ENCODE measurements at regions not wholly inside any gene's neighbourhood (a gene's known extent, or its start where the extent isn't known, plus 50 kb on each side); places are given as distances from the start of the nearest gene placed in this dataset.

GRCh38 chr20:55783381-55783780 is 221.9 kb downstream of the CBLN4 start:
- H3K9me3 ChIP-seq (ENCODE audit: control extremely low read depth in 1 of 3, control insufficient read depth in 2 of 3, insufficient read depth in 1 of 3, low read length in 2 of 3), result peaks cover 0 to 2% (median 0%) of the 10 kb centered on the region in 3 donors
- H2AFZ ChIP-seq (ENCODE audit: insufficient read depth, low read depth, low read length, poor library complexity, severe bottlenecking), result no peak overlapping the region
- no peaks in the 10 kb centered on the region for H3K79me2 ChIP-seq (ENCODE audit: control insufficient read depth, insufficient read depth, low read length)
- H3K9ac ChIP-seq (ENCODE audit: low read length), result no peak overlapping the region
- no peak for TF ChIP-seq EZH2 (IDR thresholded peaks at IDR 0.05; ENCODE audit: borderline replicate concordance, insufficient read depth, low read depth, low read length, poor library complexity, severe bottlenecking)
- TF ChIP-seq, protein P1, sequence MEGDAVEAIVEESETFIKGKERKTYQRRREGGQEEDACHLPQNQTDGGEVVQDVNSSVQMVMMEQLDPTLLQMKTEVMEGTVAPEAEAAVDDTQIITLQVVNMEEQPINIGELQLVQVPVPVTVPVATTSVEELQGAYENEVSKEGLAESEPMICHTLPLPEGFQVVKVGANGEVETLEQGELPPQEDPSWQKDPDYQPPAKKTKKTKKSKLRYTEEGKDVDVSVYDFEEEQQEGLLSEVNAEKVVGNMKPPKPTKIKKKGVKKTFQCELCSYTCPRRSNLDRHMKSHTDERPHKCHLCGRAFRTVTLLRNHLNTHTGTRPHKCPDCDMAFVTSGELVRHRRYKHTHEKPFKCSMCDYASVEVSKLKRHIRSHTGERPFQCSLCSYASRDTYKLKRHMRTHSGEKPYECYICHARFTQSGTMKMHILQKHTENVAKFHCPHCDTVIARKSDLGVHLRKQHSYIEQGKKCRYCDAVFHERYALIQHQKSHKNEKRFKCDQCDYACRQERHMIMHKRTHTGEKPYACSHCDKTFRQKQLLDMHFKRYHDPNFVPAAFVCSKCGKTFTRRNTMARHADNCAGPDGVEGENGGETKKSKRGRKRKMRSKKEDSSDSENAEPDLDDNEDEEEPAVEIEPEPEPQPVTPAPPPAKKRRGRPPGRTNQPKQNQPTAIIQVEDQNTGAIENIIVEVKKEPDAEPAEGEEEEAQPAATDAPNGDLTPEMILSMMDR (IDR thresholded peaks at IDR 0.05), result no peak
- no peak for DNase-seq
- ChIA-PET CTCF (no interaction called here), POLR2A (no interaction called here)
- H3K36me3 ChIP-seq (replicated peaks in 1 of 2; ENCODE audit: control extremely low read depth in 1 of 2, control insufficient read depth in 1 of 2, extremely low read depth in 1 of 2, insufficient read depth in 2 of 2, low read length in 1 of 2), result no peaks in the 10 kb centered on the region
- Mint-ChIP-seq H3K27me3 (no peaks in the 10 kb centered on the region), H3K27ac (no peak overlapping the region), H3K9me3 (ENCODE audit: insufficient read depth) (peaks cover 9% of the 10 kb centered on the region), H3K4me3 (no peak overlapping the region), H3K4me1 (no peaks in the 10 kb centered on the region)
- intact Hi-C loops (cut with micrococcal nuclease), result no loop called here
- H3K27me3 ChIP-seq (replicated peaks in 1 of 4; ENCODE audit: control extremely low read depth in 1 of 4, control insufficient read depth in 3 of 4, insufficient read depth in 4 of 4, low read length in 3 of 4), result no peaks in the 10 kb centered on the region
- no peak overlapping the region for H3K4me2 ChIP-seq (replicated peaks; ENCODE audit: low read depth, low read length, poor library complexity, severe bottlenecking)
- H3K4me1 ChIP-seq (ENCODE audit: control insufficient read depth in 2 of 2, insufficient read depth in 2 of 2, low read length in 2 of 2), result no peaks in the 10 kb centered on the region
- WGBS (ENCODE audit: insufficient coverage), result no CpG with 5 or more reads among the region's 3 CpGs
- H3K27ac ChIP-seq (ENCODE audit: low read length in 2 of 2), result no peak overlapping the region
- H4K20me1 ChIP-seq (ENCODE audit: control insufficient read depth, insufficient read depth, low read length, poor library complexity, severe bottlenecking), result no peaks in the 10 kb centered on the region
- no peak for ATAC-seq (ENCODE audit: low read depth)
- no peak overlapping the region for H3K4me3 ChIP-seq (ENCODE audit: control extremely low read depth in 1 of 5, extremely low read depth in 1 of 5, insufficient read depth in 1 of 5, low read depth in 2 of 5, low read length in 4 of 5)

- Mint-ChIP-seq H3K27me3 (no peaks in the 10 kb centered on the region), H3K27ac (no peak overlapping the region), H3K4me1 (no peaks in the 10 kb centered on the region), H3K4me3 (no peak overlapping the region), H3K9me3 (ENCODE audit: insufficient read depth) (peaks cover 9% of the 10 kb centered on the region)
- no peak overlapping the region for H3K9ac ChIP-seq (ENCODE audit: low read length)
- H3K9me3 ChIP-seq (ENCODE audit: control extremely low read depth in 1 of 3, control insufficient read depth in 2 of 3, insufficient read depth in 1 of 3, low read length in 2 of 3), result peaks cover 0 to 2% (median 0%) of the 10 kb centered on the region in 3 donors
- ATAC-seq (ENCODE audit: low read depth) (no peak), DNase-seq (no peak)
- no peak overlapping the region for H3K4me3 ChIP-seq (ENCODE audit: control extremely low read depth in 1 of 5, extremely low read depth in 1 of 5, insufficient read depth in 1 of 5, low read depth in 2 of 5, low read length in 4 of 5)
- WGBS (ENCODE audit: insufficient coverage), result 64% methylated on average over 5 of the region's 8 CpGs
- no peaks in the 10 kb centered on the region for H3K4me1 ChIP-seq (ENCODE audit: control insufficient read depth in 2 of 2, insufficient read depth in 2 of 2, low read length in 2 of 2)
- ChIA-PET CTCF (no interaction called here), POLR2A (no interaction called here)
- no peaks in the 10 kb centered on the region for H4K20me1 ChIP-seq (ENCODE audit: control insufficient read depth, insufficient read depth, low read length, poor library complexity, severe bottlenecking)
- H2AFZ ChIP-seq (ENCODE audit: insufficient read depth, low read depth, low read length, poor library complexity, severe bottlenecking), result no peak overlapping the region
- TF ChIP-seq EZH2 (IDR thresholded peaks at IDR 0.05; ENCODE audit: borderline replicate concordance, insufficient read depth, low read depth, low read length, poor library complexity, severe bottlenecking), result no peak
- TF ChIP-seq, protein P1 (IDR thresholded peaks at IDR 0.05), result no peak
- no peaks in the 10 kb centered on the region for H3K27me3 ChIP-seq (replicated peaks in 1 of 4; ENCODE audit: control extremely low read depth in 1 of 4, control insufficient read depth in 3 of 4, insufficient read depth in 4 of 4, low read length in 3 of 4)
- H3K36me3 ChIP-seq (replicated peaks in 1 of 2; ENCODE audit: control extremely low read depth in 1 of 2, control insufficient read depth in 1 of 2, extremely low read depth in 1 of 2, insufficient read depth in 2 of 2, low read length in 1 of 2), result no peaks in the 10 kb centered on the region
- intact Hi-C loops (cut with micrococcal nuclease), result no loop called here
- H3K4me2 ChIP-seq (replicated peaks; ENCODE audit: low read depth, low read length, poor library complexity, severe bottlenecking), result no peak overlapping the region
- no peak overlapping the region for H3K27ac ChIP-seq (ENCODE audit: low read length in 2 of 2)
- H3K79me2 ChIP-seq (ENCODE audit: control insufficient read depth, insufficient read depth, low read length), result no peaks in the 10 kb centered on the region
Observed at GRCh38 chr20:55782912-55783253, 222.4 kb downstream of the CBLN4 start.
